ENCODE measurements at regions not wholly inside any gene's neighbourhood (a gene's known extent, or its start where the extent isn't known, plus 50 kb on each side); places are given as distances from the start of the nearest gene placed in this dataset.

- no peaks in the 10 kb centered on the region for H3K36me3 ChIP-seq (ENCODE audit: insufficient read depth in 1 of 2, low read depth in 1 of 2)
- no peaks in the 10 kb centered on the region for H3K27me3 ChIP-seq (ENCODE audit: insufficient read depth in 3 of 3, low read length in 2 of 3)
- no peaks in the 10 kb centered on the region for H3K9me3 ChIP-seq
- 53 to 55% (median 54%) methylated on average over 1 of the region's 1 CpG for WGBS, 3 donors
- no peak overlapping the region for H3K4me3 ChIP-seq
- intact Hi-C loops (cut with DNase I) = no loop called here
- DNase-seq = no peak
- no peak for ATAC-seq
- TF ChIP-seq CTCF (IDR thresholded peaks at IDR 0.05) = no peak
- no peak overlapping the region for H3K27ac ChIP-seq
- no peaks in the 10 kb centered on the region for H3K4me1 ChIP-seq
Observed at GRCh38 chr11:87924125-87924524, 251.1 kb downstream of the RAB38 start.

DNA sequence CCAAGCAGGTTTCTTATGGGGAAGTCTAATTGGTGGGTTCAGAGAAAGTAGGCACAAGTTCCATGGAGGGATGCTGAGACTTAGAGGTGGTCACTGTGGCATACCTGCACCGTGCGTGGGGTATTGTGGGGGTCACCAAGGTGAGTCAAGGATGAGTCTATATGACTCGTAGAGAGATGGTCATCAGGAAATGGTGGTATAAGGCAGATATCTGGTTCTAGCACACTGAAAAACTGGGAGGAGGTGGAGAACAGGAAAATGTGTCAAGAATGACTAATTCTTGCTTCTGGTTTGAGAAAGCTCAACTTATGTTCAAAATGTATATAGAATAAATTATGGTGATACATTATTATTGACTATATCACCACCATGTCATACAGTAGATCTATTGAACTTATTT, 258.1 kb downstream of the RAB38 start:
- ATAC-seq = no peak
- 87 to 93% (median 89%) methylated on average over 3 of the region's 3 CpGs for WGBS, 3 donors
- Histone ChIP-seq H3K36me3 (ENCODE audit: insufficient read depth in 1 of 2, low read depth in 1 of 2) (no peaks in the 10 kb centered on the region), H3K9me3 (no peaks in the 10 kb centered on the region), H3K27ac (no peak overlapping the region), H3K4me1 (no peaks in the 10 kb centered on the region), H3K27me3 (ENCODE audit: insufficient read depth in 3 of 3, low read length in 2 of 3) (no peaks in the 10 kb centered on the region), H3K4me3 (no peak overlapping the region)
- intact Hi-C loops (cut with DNase I) = no loop called here
- TF ChIP-seq CTCF (IDR thresholded peaks at IDR 0.05) = no peak
- no peak for DNase-seq

DNA sequence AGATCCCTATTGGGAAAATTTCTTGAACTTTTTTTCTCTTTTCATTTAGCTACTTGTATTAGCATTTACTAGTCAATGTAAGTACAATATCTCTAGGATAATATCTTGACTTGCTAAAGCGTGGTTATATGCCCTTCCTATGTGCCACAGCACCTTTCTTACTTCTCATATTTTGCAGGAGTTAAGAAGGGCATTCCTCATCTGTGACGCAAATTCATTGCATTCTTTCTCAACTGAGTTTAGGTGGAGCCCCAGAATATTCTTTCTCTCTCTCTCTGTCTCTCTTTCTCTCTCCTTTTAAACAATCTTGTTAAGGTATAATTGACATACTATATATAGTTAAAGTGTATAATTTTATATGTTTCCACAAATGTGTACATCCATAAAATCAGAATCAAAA, 266.1 kb downstream of the RAB38 start:
- Histone ChIP-seq H3K9me3 (no peaks in the 10 kb centered on the region), H3K27ac (no peak overlapping the region), H3K4me1 (no peaks in the 10 kb centered on the region), H3K4me3 (no peak overlapping the region), H3K36me3 (ENCODE audit: insufficient read depth in 1 of 2, low read depth in 1 of 2) (no peaks in the 10 kb centered on the region), H3K27me3 (ENCODE audit: insufficient read depth in 3 of 3, low read length in 2 of 3) (no peaks in the 10 kb centered on the region)
- DNase-seq (no peak), ATAC-seq (no peak)
- TF ChIP-seq CTCF (IDR thresholded peaks at IDR 0.05) = no peak
- 61 to 79% (median 73%) methylated on average over 2 of the region's 2 CpGs for WGBS, 3 donors
- intact Hi-C loops (cut with DNase I) = no loop called here

DNA sequence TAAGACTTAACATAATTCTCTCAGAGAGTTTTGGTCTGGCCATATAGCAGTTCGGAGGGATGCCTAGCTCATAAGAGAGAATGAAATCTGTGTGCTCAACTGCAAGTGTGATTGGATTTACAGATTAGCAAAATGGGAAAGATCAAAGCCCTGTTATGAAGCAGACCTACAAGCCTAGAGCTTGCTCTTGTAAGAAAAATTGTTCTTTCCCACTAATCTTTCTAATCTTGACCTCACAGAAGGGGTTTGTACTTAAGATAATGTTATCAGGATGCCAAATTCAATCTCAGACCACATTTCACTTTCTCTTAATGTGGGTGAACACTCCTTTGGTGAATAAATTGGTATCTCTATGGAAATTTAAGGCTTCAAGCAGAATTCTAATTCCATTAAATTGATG, 267.2 kb downstream of the RAB38 start:
- 29 to 47% (median 46%) methylated on average over 1 of the region's 1 CpG for WGBS, 3 donors
- DNase-seq = no peak
- Histone ChIP-seq H3K4me3 (no peak overlapping the region), H3K27ac (no peak overlapping the region), H3K27me3 (ENCODE audit: insufficient read depth in 3 of 3, low read length in 2 of 3) (no peaks in the 10 kb centered on the region), H3K4me1 (no peaks in the 10 kb centered on the region), H3K36me3 (ENCODE audit: insufficient read depth in 1 of 2, low read depth in 1 of 2) (no peaks in the 10 kb centered on the region), H3K9me3 (no peaks in the 10 kb centered on the region)
- intact Hi-C loops (cut with DNase I) = no loop called here
- no peak for ATAC-seq
- no peak for TF ChIP-seq CTCF (IDR thresholded peaks at IDR 0.05)

GRCh38 chr11:87903345-87903744, 271.9 kb downstream of the RAB38 start:
- Histone ChIP-seq H3K9me3 (no peaks in the 10 kb centered on the region), H3K4me1 (no peaks in the 10 kb centered on the region), H3K4me3 (no peak overlapping the region), H3K36me3 (ENCODE audit: insufficient read depth in 1 of 2, low read depth in 1 of 2) (no peaks in the 10 kb centered on the region), H3K27me3 (ENCODE audit: insufficient read depth in 3 of 3, low read length in 2 of 3) (no peaks in the 10 kb centered on the region), H3K27ac (no peak overlapping the region)
- intact Hi-C loops (cut with DNase I) = no loop called here
- DNase-seq (no peak), ATAC-seq (no peak)
- 70 to 86% (median 81%) methylated on average over 3 of the region's 3 CpGs for WGBS, 3 donors
- no peak for TF ChIP-seq CTCF (IDR thresholded peaks at IDR 0.05)

Data from psoas muscle (tissue), 7 donors.